ENCODE measurements at regions not wholly inside any gene's neighbourhood (a gene's known extent, or its start where the extent isn't known, plus 50 kb on each side); places are given as distances from the start of the nearest gene placed in this dataset.
"Not testable (repeated sequence)": the region's sequence is repeated elsewhere in the genome, so short reads cannot be mapped to it uniquely, and the experiment has no call there.

DNA sequence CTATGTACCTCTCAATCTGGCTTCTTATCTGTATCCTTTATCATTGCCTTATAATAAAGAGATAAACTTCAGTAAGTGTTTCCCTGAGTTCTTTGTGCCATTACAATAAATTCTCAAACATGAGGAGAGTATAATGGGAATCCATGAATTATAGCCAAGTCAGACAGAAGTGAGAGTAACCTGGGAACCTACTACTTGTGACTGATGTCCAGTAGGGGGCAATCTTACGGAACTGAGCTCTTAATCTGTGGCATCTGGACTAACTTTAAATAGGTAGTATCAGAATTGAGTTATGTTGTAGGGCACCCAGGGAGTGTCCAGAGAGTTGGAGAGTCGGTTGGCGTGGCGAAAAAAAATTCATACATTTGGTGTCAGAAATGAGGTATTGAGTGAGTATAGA lies 542.6 kb downstream of the ZBBX start:
- DNase-seq (ENCODE audit: low read depth in 4 of 4, low spot score in 3 of 4): no peak

DNA sequence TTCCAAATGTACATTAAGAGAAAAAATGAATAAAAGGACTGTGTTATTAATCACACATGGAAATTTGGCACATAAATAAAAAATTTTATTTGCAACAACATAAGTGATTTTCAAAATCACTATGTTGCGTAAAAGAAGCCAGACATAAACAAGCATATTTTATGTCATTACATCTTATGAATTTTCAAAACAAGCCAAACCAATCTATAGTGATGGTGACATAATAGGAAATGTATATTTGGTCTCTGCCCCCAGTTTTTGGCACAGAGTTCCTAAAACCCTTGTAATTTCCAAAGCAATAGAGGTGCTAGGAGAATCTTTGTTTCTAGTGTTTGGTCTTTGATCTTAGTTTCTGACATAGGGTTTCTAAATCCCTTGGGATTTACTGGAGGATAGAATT lies 543.3 kb downstream of the ZBBX start:
- no peak for DNase-seq (ENCODE audit: low read depth in 4 of 4, low spot score in 3 of 4)

DNA sequence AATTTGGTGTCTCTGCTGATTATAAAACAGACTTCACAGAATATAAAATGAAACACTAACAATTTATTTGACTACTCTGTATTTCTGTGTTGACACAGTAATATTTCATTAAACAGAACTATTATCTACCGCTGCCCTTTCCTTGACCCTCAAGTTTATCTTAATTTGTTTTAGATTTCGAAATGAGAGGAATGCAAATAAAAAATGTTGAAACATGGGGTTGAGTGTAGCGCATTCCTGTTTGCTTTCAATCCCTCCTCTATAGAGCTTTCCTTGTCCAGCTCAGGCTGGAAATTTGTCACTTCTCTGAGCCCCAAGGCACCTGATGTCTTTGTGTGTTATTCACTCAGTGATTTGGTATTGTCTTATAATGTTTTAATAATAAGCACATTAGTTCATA lies 550.2 kb downstream of the ZBBX start:
- no peak for DNase-seq (ENCODE audit: low read depth in 4 of 4, low spot score in 3 of 4)

DNA sequence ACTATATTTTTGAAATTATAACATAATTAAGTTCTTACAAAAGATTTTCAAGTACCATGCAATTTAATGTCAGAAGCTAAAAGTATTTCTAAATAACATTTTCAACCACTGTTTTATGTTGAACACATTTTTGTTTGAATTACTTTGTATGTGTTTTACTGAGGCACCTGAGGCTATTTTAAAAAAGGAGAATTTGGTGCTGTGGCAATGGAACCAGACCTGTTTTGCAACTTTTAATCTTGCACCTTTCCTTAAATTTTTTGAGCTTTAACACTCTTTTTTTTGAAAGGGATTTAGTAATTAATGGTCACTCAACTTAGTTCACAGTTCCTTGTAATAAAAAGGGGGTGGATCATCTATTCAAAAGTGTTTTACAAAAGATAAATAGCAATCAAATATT lies 561.6 kb downstream of the ZBBX start:
- no peak for DNase-seq (ENCODE audit: low read depth in 4 of 4, low spot score in 3 of 4)

DNA sequence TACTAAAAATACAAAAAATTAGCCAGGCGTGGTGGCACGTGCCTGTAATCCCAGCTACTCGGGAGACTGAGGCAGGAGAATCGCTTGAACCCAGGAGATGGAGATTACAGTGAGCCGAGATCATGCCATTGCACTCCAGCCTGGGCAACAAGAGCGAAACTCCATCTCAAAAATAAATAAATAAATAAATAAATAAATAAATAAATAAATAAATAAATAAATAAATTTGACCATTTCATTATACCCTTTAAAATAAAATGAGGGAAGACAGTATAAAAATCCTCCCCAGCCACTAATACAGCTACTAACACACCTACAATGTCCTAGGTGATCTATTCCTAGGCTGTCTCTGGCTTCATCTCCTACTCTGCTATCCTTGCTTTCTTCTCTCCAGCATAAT lies 562.8 kb downstream of the ZBBX start:
- not testable (repeated sequence) for DNase-seq (ENCODE audit: low read depth in 4 of 4, low spot score in 3 of 4)

DNA sequence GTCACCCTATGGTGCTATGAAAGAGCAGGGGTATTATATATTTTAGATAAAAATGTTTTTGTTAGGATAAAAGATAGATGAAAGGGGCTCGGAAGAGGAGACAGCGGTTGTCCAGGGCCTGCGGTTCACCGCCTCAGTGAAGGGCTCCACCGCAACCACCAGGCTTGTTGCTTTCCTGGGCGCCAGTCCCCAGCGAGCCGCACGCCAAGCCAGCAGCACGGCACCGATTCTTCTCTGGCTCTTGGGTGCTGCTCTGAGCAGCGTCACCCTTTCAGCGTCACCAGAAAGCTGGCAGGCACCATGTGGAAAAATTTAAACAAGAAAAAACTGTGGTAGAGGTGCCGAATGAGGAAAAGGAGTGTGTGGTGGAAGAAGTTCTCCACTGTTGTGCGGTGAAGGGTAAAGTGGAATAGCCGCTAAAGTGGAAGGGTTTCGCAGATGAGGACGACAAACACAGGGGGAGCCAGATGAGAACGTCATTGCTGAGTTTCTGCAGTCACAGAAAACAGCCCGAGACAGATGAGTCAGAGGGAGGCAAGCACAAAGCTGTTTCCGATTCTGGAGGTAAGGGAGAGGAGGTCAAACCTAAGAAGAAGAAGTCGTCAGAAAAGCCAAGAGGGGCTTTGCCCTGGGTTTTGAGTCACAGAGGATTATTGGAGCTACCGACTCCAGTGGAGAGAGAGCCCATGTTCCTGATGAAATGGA lies 569.2 kb downstream of the ZBBX start:
- no peak for DNase-seq (ENCODE audit: low read depth in 4 of 4, low spot score in 3 of 4)

DNA sequence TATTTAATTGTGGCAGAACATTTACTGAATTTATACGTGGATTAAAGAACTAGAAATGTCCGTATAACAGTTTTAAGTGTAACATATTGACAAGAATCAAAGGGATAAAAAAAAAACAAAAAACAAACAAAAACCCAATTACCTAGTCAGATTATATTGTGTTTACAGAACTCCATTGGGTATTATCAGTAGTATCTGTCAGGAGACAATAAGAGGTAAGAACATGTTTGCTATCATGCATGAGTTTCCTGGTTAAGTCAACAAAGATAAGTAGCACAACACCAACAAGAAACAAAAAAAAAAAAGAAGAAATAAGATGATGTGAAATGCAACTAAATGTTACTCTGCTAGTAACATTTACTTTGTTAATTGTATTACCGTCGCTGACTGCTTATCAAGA lies 570.6 kb downstream of the ZBBX start:
- DNase-seq (ENCODE audit: low read depth in 4 of 4, low spot score in 3 of 4): no peak

DNA sequence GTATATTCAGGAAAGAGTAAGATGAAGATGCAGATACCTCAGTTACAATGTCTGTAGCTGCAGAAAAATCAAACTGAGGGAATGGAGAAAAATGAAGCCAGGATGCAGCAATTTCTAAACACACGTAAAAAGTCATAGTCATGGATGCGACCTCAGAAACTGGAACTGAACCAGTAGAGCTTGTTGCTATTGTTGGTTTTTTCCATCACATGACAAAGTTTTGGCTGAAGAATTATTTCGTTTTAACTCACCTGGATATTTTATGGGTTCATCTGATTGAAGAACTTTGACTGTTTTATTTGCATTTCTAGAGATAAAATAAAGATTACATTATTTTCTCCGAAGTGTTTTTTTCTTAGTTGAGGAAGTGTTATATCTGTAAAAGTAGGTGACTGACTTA lies 591.2 kb downstream of the ZBBX start:
- no peak for DNase-seq (ENCODE audit: low read depth in 4 of 4, low spot score in 3 of 4)

DNA sequence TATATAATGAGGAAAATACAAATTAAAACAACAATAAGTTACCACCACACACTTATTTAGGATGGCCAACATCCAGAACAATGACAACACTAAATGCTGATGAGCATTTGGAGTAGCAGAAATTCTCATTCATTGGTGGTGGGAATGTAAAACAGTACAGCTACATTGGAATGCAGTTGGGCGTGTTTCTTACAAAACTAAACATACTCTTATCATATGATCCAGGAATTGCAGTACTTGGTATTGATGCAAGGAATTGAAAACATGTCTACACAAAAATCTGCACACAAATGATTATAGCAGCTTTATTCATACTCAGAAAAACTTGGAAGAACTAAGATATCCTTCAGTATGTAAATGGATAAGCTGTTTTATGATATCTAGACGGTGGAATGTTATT lies 594.2 kb downstream of the ZBBX start:
- no peak for DNase-seq (ENCODE audit: low read depth in 4 of 4, low spot score in 3 of 4)

DNA sequence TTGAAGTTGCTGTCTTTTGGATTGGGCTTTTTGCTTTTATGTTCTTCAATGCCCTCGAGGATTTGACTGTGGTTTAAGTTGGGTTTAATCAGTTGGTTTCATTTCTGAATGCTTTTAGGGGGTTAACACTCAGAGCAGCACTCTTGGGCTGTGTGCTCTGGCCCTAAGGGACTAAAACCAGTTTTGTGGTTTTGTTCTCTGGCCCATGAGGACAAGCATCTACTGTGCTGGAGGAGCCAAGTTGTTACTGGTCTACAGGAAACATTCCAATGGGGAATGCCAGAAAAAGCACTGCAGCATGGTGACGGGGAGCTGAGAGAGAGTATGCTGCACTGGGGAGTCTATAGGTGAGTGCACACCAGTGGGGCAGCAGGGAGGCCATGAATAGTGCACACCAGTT lies 596.9 kb downstream of the ZBBX start:
- no peak for DNase-seq (ENCODE audit: low read depth in 4 of 4, low spot score in 3 of 4)

DNA sequence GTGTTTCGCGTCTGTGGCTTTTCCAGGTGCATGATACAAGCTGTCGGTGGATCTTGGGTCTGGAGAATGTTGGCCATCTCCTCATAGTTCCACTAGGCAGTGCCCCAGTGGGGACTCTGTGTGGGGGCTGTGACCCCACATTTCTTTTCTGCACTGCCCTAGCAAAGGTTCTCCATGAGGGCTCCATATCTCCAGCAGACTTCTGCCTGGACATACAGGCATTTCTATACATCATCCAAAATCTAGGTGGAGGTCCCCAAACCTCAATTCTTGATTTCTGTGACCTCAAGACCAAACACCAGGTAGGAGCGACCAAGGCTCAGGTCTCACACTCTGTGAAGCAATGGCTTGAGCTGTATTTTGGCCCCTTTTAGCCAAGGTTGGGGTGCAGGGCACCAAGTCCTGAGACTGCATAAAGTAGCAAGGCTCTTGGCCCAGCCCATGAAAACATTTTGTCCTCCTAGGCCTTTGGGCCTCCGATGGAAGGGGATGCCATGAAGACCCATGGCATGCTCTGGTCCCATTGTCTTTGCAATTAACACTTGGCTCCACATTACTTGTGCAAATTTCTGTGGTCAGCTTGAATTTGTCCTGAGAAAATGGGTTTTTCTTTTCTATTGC lies 615.3 kb downstream of the ZBBX start:
- no peak for DNase-seq (ENCODE audit: low read depth in 4 of 4, low spot score in 3 of 4)

DNA sequence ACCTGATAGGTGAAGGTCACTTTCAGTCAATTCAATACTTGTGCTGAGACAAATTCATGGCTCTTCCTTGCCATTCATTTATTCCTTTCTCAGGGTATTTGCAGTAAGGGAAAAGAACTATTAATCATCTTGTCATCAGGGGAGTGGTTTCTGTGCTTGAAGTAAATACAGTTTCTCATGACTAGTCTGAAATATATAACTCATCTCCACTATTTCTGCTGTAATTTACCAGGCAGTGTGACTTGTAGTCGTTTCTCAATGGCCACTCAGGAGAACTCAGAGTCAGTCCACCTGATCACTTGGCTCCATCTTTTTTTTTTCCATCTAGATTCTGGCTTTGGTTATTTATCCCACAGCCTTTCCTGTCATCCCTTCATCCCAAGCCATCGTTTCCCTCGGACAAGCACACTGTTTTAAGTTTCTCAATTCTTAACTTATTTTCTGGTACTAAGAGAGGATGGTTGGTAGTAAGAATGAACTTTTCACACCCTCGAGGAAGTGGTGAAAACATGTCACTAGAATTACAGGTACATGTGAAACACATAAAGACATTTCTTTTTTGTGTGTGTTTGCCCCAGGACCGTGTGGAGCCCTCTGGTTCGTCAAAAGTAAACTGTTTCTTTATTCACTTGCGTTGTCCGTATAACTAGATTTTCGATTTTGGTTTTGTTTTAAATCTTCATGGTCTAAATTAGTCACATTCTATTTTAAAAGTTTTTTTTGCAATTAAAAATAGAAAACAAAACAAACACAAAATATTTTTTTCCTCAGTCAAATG lies 620.2 kb downstream of the ZBBX start:
- no peak for DNase-seq (ENCODE audit: low read depth in 4 of 4, low spot score in 3 of 4)

DNA sequence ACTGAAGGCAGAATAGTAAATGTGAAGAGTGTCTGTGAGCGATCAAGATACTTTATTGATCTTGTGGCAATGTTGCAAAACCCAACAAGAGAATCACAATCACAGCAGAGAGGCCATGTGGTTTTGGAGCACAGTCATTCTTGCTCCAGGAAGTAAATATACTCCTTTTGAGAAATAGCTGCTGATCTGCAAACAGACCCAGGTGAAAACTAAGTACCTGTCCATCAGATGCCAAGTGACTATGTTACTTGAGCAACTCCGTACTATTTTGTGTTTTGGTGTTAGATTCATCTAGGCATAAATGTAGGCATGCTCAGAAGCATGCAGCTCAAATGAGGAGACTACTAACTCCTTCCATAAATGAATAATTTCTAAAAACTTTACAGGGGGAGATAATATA lies 627.9 kb downstream of the ZBBX start:
- no peak for DNase-seq (ENCODE audit: low read depth in 4 of 4, low spot score in 3 of 4)

DNA sequence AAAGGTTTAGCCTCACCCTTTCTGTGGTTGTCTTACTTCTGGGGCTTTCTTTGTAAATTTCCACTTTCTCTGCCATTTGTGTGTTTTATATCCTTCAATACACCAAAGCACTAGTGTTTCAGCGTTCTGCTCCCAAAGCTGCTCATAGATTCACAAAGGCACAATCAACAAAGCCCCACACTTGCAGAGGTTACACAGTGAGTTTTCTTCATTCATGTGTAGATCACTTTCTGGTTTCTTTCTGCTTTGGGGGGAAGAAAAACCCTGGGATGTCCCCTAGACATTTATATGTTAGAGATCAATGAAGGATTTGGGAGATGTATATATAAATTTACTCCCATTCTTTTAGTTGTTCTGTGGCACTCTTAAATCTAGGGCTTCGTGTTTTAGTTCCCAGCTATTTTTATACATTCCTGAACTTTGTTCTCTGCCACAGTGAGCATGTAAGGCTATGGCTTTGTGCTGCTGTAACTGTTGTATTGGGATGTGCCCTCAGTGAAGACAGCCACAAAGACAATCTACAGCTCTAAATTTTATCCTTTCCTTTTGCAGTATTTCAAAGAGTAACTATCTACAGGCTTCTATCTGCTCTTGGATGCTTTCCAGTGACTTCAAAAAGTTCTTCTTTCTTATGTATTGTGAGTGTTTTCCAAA lies 636.5 kb downstream of the ZBBX start:
- DNase-seq (ENCODE audit: low read depth in 4 of 4, low spot score in 3 of 4): no peak

DNA sequence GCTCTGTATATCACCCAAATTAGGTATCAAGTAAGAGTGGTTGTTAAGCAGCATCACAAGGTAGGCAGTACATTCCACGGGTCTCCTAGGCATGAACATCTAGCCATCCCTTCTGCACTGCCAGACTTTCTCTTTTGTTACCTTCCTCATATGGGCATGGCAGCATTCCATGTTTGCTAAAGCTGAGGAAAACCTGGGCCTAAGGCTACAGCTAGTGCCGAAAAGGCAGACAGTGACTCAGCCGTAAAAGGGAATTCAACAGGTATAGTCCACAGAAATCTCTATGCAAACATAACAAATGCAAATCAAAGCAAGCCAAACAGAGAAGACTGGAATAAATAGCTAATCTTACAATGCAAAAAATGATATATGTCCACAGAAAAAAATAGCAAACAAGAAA lies 645.4 kb downstream of the ZBBX start:
- DNase-seq (ENCODE audit: low read depth in 4 of 4, low spot score in 3 of 4): no peak

DNA sequence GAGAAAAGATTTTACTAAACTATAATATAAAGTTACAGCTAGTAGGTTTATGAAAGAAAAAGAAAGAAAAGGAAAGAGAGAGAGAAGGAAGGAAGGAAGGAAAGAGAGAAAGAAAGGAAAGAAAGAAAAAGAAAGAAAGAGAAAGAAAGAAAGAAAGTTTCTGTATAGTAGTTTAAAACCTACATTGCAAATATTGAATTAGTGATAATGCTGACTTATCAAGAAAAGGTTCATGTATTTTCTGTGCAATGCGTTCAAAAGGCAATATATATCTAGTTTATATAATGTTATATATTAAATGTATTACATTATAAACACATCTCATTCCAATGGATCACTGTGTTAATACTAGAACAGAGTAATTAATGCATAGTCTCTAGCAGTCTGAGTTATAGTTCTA lies 648.4 kb downstream of the ZBBX start:
- no peak for DNase-seq (ENCODE audit: low read depth in 4 of 4, low spot score in 3 of 4)

DNA sequence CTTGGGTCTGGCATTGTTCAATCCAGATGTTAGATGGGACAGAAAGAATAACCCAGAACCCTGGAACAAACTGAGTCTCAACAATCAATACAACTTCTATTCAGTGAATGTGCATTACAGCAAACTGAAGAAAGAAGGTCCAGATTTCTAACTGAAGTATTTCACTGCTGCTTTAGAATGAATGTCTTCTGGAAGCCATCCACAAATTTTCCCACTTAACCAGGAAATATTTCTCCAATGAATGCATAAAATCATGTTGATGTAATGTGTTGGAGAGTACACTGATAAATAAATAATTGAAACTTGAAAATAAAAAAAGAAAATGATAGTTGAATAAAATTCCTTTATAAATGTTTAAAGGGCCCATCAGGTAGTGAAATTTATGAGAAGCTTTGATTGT lies 658.6 kb downstream of the ZBBX start:
- no peak for DNase-seq (ENCODE audit: low read depth in 4 of 4, low spot score in 3 of 4)

DNA sequence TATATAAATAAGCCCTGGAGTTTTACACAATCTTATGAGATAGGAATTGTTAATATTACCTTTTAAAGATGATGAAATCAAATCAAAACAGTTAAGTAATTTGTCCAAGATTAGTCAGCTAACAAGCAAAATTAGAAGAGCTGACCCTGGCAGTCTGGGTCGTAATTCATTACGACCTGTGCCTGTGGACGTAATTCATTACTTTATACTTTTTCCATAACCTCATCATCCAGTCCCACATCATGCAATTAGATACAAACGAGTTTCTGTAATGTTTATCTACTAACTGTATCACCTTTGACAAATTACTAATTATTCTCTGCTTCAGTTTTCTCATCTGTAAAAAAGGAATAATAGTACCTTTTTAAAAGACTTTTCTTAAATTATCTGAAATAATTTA lies 665.9 kb downstream of the ZBBX start:
- no peak for DNase-seq (ENCODE audit: low read depth in 4 of 4, low spot score in 3 of 4)

DNA sequence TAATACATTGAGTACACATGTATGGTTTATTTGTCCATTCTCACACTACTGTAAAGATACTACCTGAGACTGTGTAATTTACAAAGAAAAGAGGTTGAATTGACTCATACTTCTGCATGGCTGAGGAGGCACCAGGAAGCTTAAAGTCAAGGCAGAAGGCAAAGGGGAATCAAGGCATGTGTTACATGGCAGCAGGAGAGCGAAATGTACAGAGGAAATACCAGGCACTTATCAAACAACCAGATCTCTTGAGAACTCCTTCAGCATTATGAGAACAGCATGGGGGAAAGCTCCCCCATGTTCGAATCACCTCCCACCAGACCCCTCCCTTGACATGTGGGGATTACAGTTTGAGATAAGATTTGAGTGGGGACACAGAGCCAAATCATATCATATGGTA lies 666.3 kb downstream of the ZBBX start:
- DNase-seq (ENCODE audit: low read depth in 4 of 4, low spot score in 3 of 4): no peak

DNA sequence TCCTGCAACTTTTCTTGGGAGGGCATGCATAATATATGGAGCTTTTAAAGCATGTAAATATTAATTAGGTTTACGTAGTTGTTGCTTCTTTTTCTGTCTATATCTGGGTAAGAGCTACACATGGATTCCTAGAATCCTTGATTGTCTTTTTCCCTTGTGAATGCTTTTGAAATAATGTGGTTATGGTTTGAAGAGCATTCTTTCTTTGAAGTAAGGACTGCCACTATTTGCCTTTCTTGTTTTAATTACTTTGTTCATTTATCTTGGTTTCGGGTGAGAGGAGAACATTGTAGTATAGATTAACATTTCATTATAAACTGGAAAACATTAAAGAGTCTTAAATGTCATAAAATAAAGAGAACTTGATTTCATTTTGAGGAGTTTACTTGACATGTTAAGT lies 674.0 kb downstream of the ZBBX start:
- DNase-seq (ENCODE audit: low read depth in 4 of 4, low spot score in 3 of 4): no peak

DNA sequence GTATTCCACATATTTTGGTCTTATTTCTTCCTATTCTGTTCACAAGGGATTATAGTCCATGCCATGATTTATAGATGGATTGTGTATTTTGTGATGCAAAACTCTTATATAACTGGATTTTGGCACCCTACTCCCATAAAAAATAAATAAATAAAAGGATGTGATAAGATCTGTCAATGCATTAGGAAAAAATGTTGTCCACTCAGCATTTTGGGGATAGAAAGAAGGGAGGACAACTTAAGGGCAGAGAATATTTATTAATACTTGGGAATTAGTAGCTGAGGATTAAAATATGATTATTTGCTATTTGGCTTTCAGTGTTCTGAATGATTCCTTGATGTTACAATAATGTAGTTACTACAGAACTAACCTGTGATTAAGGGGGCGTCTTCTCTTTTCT lies 682.6 kb downstream of the ZBBX start:
- no peak for DNase-seq (ENCODE audit: low read depth in 4 of 4, low spot score in 3 of 4)

DNA sequence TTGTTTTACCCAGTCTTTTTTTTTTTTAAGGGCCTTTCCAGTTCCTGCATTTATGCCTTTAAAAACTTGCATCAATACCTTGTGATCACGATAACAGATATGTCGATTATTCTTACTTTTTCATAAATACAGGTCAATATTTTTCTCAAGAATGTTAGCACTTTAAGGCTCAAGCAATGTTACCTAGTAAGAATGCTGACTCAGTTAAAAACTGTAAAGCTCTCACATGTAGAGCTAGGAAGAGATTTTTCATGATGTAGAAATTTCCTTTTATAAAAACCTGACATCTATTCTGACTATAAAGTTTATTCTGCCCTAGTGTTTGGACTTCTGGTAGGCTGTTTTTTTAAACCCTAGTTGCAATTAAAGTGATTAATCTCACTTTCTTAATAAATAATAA lies 684.0 kb downstream of the ZBBX start:
- DNase-seq (ENCODE audit: low read depth in 4 of 4, low spot score in 3 of 4): no peak

Data from left renal pelvis (tissue), 4 donors.